HG02763 (cell line): ENCODE measurements at regions not wholly inside any gene's neighbourhood (a gene's known extent, or its start where the extent isn't known, plus 50 kb on each side); places are given as distances from the start of the nearest gene placed in this dataset.
"Not testable (repeated sequence)": the region's sequence is repeated elsewhere in the genome, so short reads cannot be mapped to it uniquely, and the experiment has no call there.

Experiments used
- ATAC-seq: cut with Tn5 transposase; IDR thresholded peaks from one replicate; pipeline ENCODE4 v1.9.1; 2021; ENCODE audit warnings: mild to moderate bottlenecking, moderate library complexity; ENCODE audit not compliant: unreplicated experiment

GRCh38 chr1:146292940-146293936 is 64.4 kb upstream of the NOTCH2NLA start:
- not testable (repeated sequence) for ATAC-seq

GRCh38 chr1:146292424-146292823 is 63.6 kb upstream of the NOTCH2NLA start:
- not testable (repeated sequence) for ATAC-seq

GRCh38 chr1:146287881-146288280 is 59.1 kb upstream of the NOTCH2NLA start:
- not testable (repeated sequence) for ATAC-seq

- ATAC-seq, result peak; percentile 42
Observed at GRCh38 chr1:146284760-146285159, 55.9 kb upstream of the NOTCH2NLA start.

- peak; percentile 29 for ATAC-seq
Observed at GRCh38 chr1:146283527-146283880, 54.7 kb upstream of the NOTCH2NLA start.

GRCh38 chr1:146282807-146283526 is 54.1 kb upstream of the NOTCH2NLA start:
- ATAC-seq, result peak; percentile 62

- ATAC-seq, result not testable (repeated sequence)
Observed at GRCh38 chr1:146281522-146281921, 52.7 kb upstream of the NOTCH2NLA start.

GRCh38 chr1:146278758-146279157 is 49.9 kb upstream of the NOTCH2NLA start:
- ATAC-seq, result not testable (repeated sequence)
